Uterus (tissue), 2 donors: ENCODE measurements at regions not wholly inside any gene's neighbourhood (a gene's known extent, or its start where the extent isn't known, plus 50 kb on each side); places are given as distances from the start of the nearest gene placed in this dataset.

Source experiments
- POLR2A ChIP-seq, 2 donors: fragments of 450-650 bp; IDR thresholded peaks; one replicate each; pipeline ENCODE4 v1.6.1; 2016; ENCODE audit warnings: antibody characterized with exemption in 2 of 2, mild to moderate bottlenecking in 1 of 2, moderate library complexity in 1 of 2
- TF ChIP-seq, protein P1 (sequence below), 4 experiments: fragments of 200-600 bp in 2 of 4; fragments of 450-650 bp in 2 of 4; sonication (generic) in 2 of 4; IDR thresholded peaks; one replicate each; pipeline ENCODE4 v1.5.1; 2016 to 2019; ENCODE audit warnings: antibody characterized with exemption in 4 of 4, mild to moderate bottlenecking in 2 of 4, moderate library complexity in 1 of 4

DNA sequence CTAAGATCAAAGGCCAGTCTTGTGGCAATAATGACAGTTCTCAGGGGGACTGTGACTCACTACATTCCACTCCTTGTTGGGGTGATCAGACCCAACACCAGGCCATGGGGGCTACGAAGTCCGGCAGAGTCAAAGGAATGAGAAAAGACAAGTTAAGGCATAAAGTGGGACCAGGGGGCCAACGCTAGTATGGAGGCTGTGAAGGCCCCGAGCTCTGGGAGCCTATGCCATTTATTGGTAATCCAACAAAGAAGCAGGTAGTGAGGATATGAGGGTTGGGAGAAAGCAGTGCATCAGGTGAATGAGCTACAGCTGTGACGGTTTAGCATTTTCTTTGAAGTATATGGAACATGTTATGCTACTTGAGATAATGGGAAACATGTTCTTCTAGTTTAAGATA is 104.4 kb upstream of the C2CD4B start:
- TF ChIP-seq, protein P1, sequence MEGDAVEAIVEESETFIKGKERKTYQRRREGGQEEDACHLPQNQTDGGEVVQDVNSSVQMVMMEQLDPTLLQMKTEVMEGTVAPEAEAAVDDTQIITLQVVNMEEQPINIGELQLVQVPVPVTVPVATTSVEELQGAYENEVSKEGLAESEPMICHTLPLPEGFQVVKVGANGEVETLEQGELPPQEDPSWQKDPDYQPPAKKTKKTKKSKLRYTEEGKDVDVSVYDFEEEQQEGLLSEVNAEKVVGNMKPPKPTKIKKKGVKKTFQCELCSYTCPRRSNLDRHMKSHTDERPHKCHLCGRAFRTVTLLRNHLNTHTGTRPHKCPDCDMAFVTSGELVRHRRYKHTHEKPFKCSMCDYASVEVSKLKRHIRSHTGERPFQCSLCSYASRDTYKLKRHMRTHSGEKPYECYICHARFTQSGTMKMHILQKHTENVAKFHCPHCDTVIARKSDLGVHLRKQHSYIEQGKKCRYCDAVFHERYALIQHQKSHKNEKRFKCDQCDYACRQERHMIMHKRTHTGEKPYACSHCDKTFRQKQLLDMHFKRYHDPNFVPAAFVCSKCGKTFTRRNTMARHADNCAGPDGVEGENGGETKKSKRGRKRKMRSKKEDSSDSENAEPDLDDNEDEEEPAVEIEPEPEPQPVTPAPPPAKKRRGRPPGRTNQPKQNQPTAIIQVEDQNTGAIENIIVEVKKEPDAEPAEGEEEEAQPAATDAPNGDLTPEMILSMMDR (IDR thresholded peaks at IDR 0.05): no peak
- TF ChIP-seq POLR2A (IDR thresholded peaks at IDR 0.05): no peak
